Tibial nerve (tissue), 4 donors: ENCODE measurements at regions not wholly inside any gene's neighbourhood (a gene's known extent, or its start where the extent isn't known, plus 50 kb on each side); places are given as distances from the start of the nearest gene placed in this dataset.

Experiments
- EP300 ChIP-seq, 2 donors: sonication (generic); formaldehyde crosslinking; IDR thresholded peaks; one replicate each; pipeline ENCODE4 v1.6.1; 2017; ENCODE audit warnings: antibody characterized with exemption in 2 of 2, mild to moderate bottlenecking in 1 of 2
- POLR2A ChIP-seq, 2 donors: fragments of 450-650 bp; IDR thresholded peaks; one replicate each; pipeline ENCODE4 v1.6.1; 2017; ENCODE audit warnings: antibody characterized with exemption in 2 of 2, mild to moderate bottlenecking in 2 of 2, moderate library complexity in 2 of 2
- TF ChIP-seq, protein P1 (sequence below), 5 experiments: fragments of 200-600 bp in 3 of 5; fragments of 450-650 bp in 2 of 5; sonication (generic) in 3 of 5; IDR thresholded peaks; one replicate each; pipeline ENCODE4 v1.5.1; 2016 to 2019; ENCODE audit warnings: antibody characterized with exemption in 5 of 5, mild to moderate bottlenecking in 3 of 5, moderate library complexity in 2 of 5

GRCh38 chr20:24787621-24788020, 161.4 kb upstream of the CST7 start:
- TF ChIP-seq POLR2A (IDR thresholded peaks at IDR 0.05) (no peak), EP300 (IDR thresholded peaks at IDR 0.05) (no peak)
- TF ChIP-seq, protein P1, sequence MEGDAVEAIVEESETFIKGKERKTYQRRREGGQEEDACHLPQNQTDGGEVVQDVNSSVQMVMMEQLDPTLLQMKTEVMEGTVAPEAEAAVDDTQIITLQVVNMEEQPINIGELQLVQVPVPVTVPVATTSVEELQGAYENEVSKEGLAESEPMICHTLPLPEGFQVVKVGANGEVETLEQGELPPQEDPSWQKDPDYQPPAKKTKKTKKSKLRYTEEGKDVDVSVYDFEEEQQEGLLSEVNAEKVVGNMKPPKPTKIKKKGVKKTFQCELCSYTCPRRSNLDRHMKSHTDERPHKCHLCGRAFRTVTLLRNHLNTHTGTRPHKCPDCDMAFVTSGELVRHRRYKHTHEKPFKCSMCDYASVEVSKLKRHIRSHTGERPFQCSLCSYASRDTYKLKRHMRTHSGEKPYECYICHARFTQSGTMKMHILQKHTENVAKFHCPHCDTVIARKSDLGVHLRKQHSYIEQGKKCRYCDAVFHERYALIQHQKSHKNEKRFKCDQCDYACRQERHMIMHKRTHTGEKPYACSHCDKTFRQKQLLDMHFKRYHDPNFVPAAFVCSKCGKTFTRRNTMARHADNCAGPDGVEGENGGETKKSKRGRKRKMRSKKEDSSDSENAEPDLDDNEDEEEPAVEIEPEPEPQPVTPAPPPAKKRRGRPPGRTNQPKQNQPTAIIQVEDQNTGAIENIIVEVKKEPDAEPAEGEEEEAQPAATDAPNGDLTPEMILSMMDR (IDR thresholded peaks at IDR 0.05), result no peak
